ENCODE measurements at regions not wholly inside any gene's neighbourhood (a gene's known extent, or its start where the extent isn't known, plus 50 kb on each side); places are given as distances from the start of the nearest gene placed in this dataset.
"Not testable (repeated sequence)": the region's sequence is repeated elsewhere in the genome, so short reads cannot be mapped to it uniquely, and the experiment has no call there.

- TF ChIP-seq POLR2A, CTCF (IDR thresholded peaks at IDR 0.05): not testable (repeated sequence)
Measured at GRCh38 chr21:28839237-28839636, 153.4 kb downstream of the LTN1 start.
